ENCODE measurements at regions not wholly inside any gene's neighbourhood (a gene's known extent, or its start where the extent isn't known, plus 50 kb on each side); places are given as distances from the start of the nearest gene placed in this dataset.

GRCh38 chr2:139778732-139779131, 998.5 kb upstream of the NXPH2 start:
- TF ChIP-seq GATA3 (IDR thresholded peaks at IDR 0.05; ENCODE audit: low read depth, low read length) (no peak), GATA2 (IDR thresholded peaks at IDR 0.05; ENCODE audit: low read depth, low read length) (no peak)
